NT2/D1 (cell line): ENCODE measurements at regions not wholly inside any gene's neighbourhood (a gene's known extent, or its start where the extent isn't known, plus 50 kb on each side); places are given as distances from the start of the nearest gene placed in this dataset.

Experiments used
- DNase-seq: peaks from one replicate; pipeline ENCODE4 v3.0.0-alpha.2; 2011; ENCODE audit warnings: low read depth, low spot score
- H3K27me3 ChIP-seq: 2 replicates; pipeline ENCODE4 v1.6.0; 2011; ENCODE audit warnings: mild to moderate bottlenecking; ENCODE audit not compliant: insufficient read length, insufficient read depth
- H3K36me3 ChIP-seq: 2 replicates; pipeline ENCODE4 v1.6.1; 2011; ENCODE audit warnings: mild to moderate bottlenecking, low read length, mixed read lengths; ENCODE audit not compliant: insufficient read depth, insufficient read length
- H3K4me1 ChIP-seq: 2 replicates; pipeline ENCODE4 v1.5.1; 2011; ENCODE audit not compliant: insufficient read depth, insufficient read length
- H3K4me3 ChIP-seq: 2 replicates; pipeline ENCODE4 v1.5.1; 2011; ENCODE audit warnings: low read depth; ENCODE audit not compliant: insufficient read length
- H3K9ac ChIP-seq: 2 replicates; pipeline ENCODE4 v1.6.0; 2011; ENCODE audit warnings: low read depth; ENCODE audit not compliant: insufficient read length
- H3K9me3 ChIP-seq: 2 replicates; pipeline ENCODE4 v1.5.1; 2011; ENCODE audit warnings: mild to moderate bottlenecking, low read length; ENCODE audit not compliant: insufficient read depth
- SUZ12 ChIP-seq: IDR thresholded peaks from 2 replicates; pipeline ENCODE4 v1.6.1; 2011; ENCODE audit not compliant: insufficient read length, insufficient read depth; ENCODE audit errors: extremely low read depth
- YY1 ChIP-seq: IDR thresholded peaks from 2 replicates; pipeline ENCODE4 v1.6.1; 2011; ENCODE audit not compliant: insufficient read length, insufficient read depth
- ZNF274 ChIP-seq: IDR thresholded peaks from 2 replicates; pipeline ENCODE4 v1.6.1; 2011; ENCODE audit warnings: mild to moderate bottlenecking, low read depth, low read length

- no peak for DNase-seq
- TF ChIP-seq YY1 (no peak), ZNF274 (no peak), SUZ12 (no peak)
- H3K4me1 ChIP-seq, result no peaks in the 10 kb centered on the region
- H3K36me3 ChIP-seq, result no peaks in the 10 kb centered on the region
- no peak overlapping the region for H3K4me3 ChIP-seq
- no peaks in the 10 kb centered on the region for H3K27me3 ChIP-seq
- H3K9me3 ChIP-seq, result no peaks in the 10 kb centered on the region
- no peak overlapping the region for H3K9ac ChIP-seq
Measured at GRCh38 chr3:34868935-34869334, 770.4 kb upstream of the ARPP21 start.

GRCh38 chr3:34869696-34870095 lies 769.6 kb upstream of the ARPP21 start:
- DNase-seq, result no peak

GRCh38 chr3:34872406-34872805 lies 766.9 kb upstream of the ARPP21 start:
- Histone ChIP-seq H3K27me3 (no peaks in the 10 kb centered on the region), H3K9me3 (no peaks in the 10 kb centered on the region), H3K4me1 (no peaks in the 10 kb centered on the region), H3K9ac (no peak overlapping the region), H3K4me3 (no peak overlapping the region), H3K36me3 (no peaks in the 10 kb centered on the region)
- TF ChIP-seq YY1 (no peak), SUZ12 (no peak), ZNF274 (no peak)
- DNase-seq, result no peak

More at GRCh38 chr3:34869696-34870095, 769.6 kb upstream of the ARPP21 start:
- no peaks in the 10 kb centered on the region for H3K27me3 ChIP-seq
- no peaks in the 10 kb centered on the region for H3K36me3 ChIP-seq
- no peaks in the 10 kb centered on the region for H3K9me3 ChIP-seq
- H3K4me3 ChIP-seq, result no peak overlapping the region
- no peak overlapping the region for H3K9ac ChIP-seq
- TF ChIP-seq ZNF274, result no peak
- TF ChIP-seq SUZ12, result no peak
- no peak for TF ChIP-seq YY1
- no peaks in the 10 kb centered on the region for H3K4me1 ChIP-seq

- DNase-seq, result no peak
- TF ChIP-seq YY1 (no peak), ZNF274 (no peak), SUZ12 (no peak)
- Histone ChIP-seq H3K4me1 (no peaks in the 10 kb centered on the region), H3K4me3 (no peak overlapping the region), H3K36me3 (no peaks in the 10 kb centered on the region), H3K9ac (no peak overlapping the region), H3K9me3 (no peaks in the 10 kb centered on the region), H3K27me3 (no peaks in the 10 kb centered on the region)
Measured at GRCh38 chr3:34876997-34877396, 762.3 kb upstream of the ARPP21 start.

- no peaks in the 10 kb centered on the region for H3K36me3 ChIP-seq
- no peak for DNase-seq
- H3K4me3 ChIP-seq, result no peak overlapping the region
- no peaks in the 10 kb centered on the region for H3K27me3 ChIP-seq
- no peaks in the 10 kb centered on the region for H3K4me1 ChIP-seq
- no peaks in the 10 kb centered on the region for H3K9me3 ChIP-seq
- no peak overlapping the region for H3K9ac ChIP-seq
- TF ChIP-seq ZNF274, result no peak
- TF ChIP-seq YY1, result no peak
- no peak for TF ChIP-seq SUZ12
Measured at GRCh38 chr3:34878488-34878887, 760.8 kb upstream of the ARPP21 start.

GRCh38 chr3:34881026-34881425 lies 758.3 kb upstream of the ARPP21 start:
- no peaks in the 10 kb centered on the region for H3K4me1 ChIP-seq
- no peak for DNase-seq
- TF ChIP-seq SUZ12 (no peak), YY1 (no peak), ZNF274 (no peak)
- no peak overlapping the region for H3K9ac ChIP-seq
- no peaks in the 10 kb centered on the region for H3K36me3 ChIP-seq
- no peaks in the 10 kb centered on the region for H3K9me3 ChIP-seq
- H3K27me3 ChIP-seq, result no peaks in the 10 kb centered on the region
- H3K4me3 ChIP-seq, result no peak overlapping the region

- no peak overlapping the region for H3K9ac ChIP-seq
- H3K27me3 ChIP-seq, result no peaks in the 10 kb centered on the region
- H3K9me3 ChIP-seq, result no peaks in the 10 kb centered on the region
- no peaks in the 10 kb centered on the region for H3K36me3 ChIP-seq
- H3K4me3 ChIP-seq, result no peak overlapping the region
- no peak for DNase-seq
- no peak for TF ChIP-seq ZNF274
- TF ChIP-seq YY1, result no peak
- TF ChIP-seq SUZ12, result no peak
- no peaks in the 10 kb centered on the region for H3K4me1 ChIP-seq
Measured at GRCh38 chr3:34882764-34883163, 756.6 kb upstream of the ARPP21 start.

- Histone ChIP-seq H3K27me3 (no peaks in the 10 kb centered on the region), H3K4me1 (no peaks in the 10 kb centered on the region), H3K9me3 (no peaks in the 10 kb centered on the region), H3K9ac (no peak overlapping the region), H3K36me3 (no peaks in the 10 kb centered on the region), H3K4me3 (no peak overlapping the region)
- no peak for TF ChIP-seq SUZ12
- no peak for TF ChIP-seq ZNF274
- no peak for TF ChIP-seq YY1
- no peak for DNase-seq
Measured at GRCh38 chr3:34884007-34884406, 755.3 kb upstream of the ARPP21 start.
